GM18951 (cell line): ENCODE measurements at regions not wholly inside any gene's neighbourhood (a gene's known extent, or its start where the extent isn't known, plus 50 kb on each side); places are given as distances from the start of the nearest gene placed in this dataset.

ENCODE experiments used
- POLR2A ChIP-seq: IDR thresholded peaks from 4 replicates; pipeline ENCODE4 v1.6.1; 2011; ENCODE audit warnings: mild to moderate bottlenecking; ENCODE audit not compliant: insufficient read length, insufficient read depth; ENCODE audit errors: extremely low read depth
- in situ Hi-C: fragments of 300-500 bp; cut with MboI; formaldehyde crosslinking; loops from one replicate; pipeline ENCODE4 v1.12.0; 2022; ENCODE audit warnings: low sequenced_read_pairs, mixed read lengths, inconsistent platforms; ENCODE audit not compliant: unreplicated experiment

DNA sequence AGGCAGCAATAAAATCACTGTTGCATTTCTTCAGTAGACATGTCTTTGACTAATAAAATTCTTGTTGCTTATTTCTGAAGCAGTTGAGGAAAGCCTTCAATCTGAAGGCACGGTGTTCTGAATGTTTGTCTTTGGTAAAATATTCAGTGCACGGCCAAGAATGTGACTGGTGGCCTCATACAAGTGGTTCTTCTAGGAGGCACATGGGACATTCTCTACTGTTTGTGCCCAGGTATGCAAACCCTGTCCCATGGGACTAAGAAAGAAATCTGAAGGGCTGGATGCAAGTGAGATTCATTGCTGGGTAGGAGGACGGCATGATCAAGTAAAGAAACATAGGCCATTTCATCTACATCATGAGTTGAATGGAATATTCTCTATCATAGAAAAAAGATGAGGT, 250.6 kb upstream of the NR2F2 start:
- TF ChIP-seq POLR2A, result no peak
- in situ Hi-C loops, result no loop called here

- no peak for TF ChIP-seq POLR2A
- in situ Hi-C loops, result no loop called here
These were observed 244.3 kb upstream of the NR2F2 start for GRCh38 chr15:96086164-96086563.

DNA sequence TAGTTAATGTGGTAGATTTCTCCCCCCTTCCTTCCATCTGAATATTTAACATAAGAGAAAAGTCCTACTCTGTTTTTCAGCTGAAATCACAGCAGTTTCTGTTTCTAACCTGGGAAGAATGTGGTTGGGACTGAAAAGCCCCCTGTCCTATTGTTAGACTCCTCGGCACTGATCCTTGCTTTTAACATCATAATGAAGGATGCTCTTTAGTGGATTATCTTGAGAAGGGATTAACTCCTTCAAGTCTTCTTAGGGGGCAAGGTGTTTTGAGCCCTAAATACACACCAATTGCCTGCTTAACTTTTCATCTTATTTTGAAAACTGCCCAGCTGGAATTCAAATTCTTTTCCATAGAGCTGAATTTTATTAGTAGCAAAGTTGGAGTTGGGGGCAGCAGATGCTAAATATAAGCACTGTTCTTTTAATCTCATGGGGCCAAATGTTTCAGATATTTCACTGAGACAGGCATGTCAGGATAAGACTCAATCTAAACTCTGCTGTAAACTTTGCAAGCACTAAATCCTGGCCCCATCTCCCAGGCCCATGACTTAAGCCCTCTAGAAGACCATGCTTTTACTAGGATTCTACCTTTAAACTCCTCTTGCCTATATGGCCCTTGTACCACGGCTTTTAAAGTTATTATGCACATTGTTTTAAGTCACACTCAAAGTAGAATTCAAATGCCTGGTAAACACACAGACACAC, 243.2 kb upstream of the NR2F2 start:
- no peak for TF ChIP-seq POLR2A
- in situ Hi-C loops, result no loop called here

DNA sequence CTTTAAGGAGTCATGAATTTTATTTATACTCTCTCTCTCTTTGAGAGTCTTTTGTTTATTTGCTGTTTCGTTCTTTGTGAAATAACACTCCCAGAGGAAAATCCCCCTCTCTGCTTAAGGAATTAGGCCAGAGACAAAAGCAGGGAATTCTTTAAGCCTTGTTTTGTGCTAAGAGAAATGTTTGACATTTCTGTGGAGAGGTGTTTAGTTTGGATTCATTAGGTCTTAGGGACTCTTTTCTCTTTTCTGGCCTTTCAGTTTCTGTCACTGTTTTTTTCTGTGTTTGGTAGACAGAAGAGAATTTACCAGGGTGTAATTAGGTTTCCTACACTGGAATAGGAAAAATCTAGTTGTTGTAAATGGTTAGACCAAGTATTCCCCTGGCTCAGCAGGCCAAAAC, 241.8 kb upstream of the NR2F2 start:
- no peak for TF ChIP-seq POLR2A
- in situ Hi-C loops, result no loop called here

DNA sequence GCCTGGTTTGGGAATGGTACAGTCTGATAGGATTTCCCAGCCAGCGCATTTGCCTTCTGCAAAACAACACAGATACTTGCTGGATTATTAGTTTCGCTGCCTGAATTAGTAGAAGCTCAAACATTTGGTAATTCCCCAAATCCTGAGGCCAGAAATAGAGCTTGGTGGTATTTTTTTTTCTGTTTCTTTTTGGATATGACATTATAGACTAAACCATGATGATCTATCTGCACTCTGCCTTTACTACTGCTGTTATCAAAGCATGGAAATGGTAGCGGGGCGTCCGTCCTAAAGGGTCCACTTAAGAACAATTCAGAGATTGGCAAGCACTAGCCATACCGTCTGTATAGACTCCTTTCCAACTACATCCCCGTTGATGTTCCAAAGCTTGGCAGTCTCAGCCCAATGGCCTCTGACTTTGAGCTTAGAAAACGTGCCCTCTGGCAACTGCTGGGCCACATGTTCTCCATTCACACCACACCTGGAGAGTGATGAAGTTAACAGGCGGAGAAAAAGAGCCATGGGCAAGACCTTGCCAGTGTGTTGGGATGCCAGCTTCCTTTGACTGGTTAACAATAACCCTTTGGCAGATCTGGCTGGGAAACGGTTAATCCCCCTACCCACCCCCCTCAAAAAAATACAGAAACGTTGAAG, 241.0 kb upstream of the NR2F2 start:
- no peak for TF ChIP-seq POLR2A
- in situ Hi-C loops, result no loop called here

GRCh38 chr15:96092186-96092585, 238.3 kb upstream of the NR2F2 start:
- TF ChIP-seq POLR2A, result no peak
- in situ Hi-C loops, result no loop called here

GRCh38 chr15:96093063-96093462, 237.4 kb upstream of the NR2F2 start:
- no peak for TF ChIP-seq POLR2A
- in situ Hi-C loops, result no loop called here

DNA sequence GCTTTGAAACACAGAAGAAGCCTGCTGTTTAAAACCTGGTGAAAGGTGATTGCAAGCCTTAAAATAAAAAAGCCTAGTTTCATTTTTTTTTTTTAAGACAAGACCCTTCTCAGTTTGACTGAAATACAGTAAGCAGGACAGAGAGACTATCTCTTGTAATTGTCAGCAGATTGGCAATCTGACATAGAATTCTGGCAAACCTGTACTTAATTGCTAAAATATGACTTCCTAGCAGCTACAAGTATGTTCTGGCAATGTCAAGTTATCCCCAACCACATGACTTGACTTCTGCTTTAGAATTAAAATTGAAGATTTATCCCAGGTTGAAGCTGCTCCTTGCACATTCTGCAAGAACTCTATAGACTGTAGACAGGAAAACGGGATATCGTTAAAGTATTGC, 232.8 kb upstream of the NR2F2 start:
- no peak for TF ChIP-seq POLR2A
- in situ Hi-C loops, result no loop called here

DNA sequence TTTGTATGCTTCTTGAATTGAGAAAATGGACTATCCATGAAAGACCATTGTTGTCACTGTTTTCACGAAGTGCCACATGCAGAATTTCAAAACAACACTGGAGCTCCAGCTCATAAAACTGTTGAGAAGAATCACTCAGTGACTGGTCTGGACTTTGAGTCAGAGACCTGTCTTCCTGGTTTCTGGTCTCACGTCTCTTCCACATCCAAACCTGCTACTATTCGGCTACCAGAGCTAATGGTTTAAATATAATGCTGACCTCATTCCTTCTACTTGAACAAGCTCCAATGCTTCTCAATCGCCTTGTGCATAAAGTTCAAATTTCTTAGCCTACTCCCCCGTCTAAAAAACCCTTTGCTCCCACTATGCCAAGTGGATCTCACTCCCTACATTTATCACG, 227.9 kb upstream of the NR2F2 start:
- no peak for TF ChIP-seq POLR2A
- in situ Hi-C loops, result no loop called here

DNA sequence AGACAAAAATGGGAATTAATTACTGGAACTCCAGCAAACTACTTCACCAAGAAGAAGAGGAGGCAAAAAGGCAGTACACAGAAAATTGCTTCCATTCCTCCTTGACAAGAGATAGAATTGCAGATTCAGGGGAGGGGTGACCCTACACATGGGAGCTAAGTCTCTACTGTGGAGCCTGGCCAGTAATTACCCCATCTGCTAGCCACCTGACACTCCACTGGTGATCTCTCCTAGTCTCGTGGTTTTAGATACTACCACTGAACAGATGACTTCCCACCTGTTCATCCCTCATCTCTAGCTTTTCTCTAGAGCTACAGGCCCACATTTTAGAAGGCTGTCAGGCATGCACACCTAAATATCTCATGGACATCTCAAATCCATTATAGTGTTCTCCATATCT, 224.3 kb upstream of the NR2F2 start:
- TF ChIP-seq POLR2A, result no peak
- in situ Hi-C loops, result no loop called here

DNA sequence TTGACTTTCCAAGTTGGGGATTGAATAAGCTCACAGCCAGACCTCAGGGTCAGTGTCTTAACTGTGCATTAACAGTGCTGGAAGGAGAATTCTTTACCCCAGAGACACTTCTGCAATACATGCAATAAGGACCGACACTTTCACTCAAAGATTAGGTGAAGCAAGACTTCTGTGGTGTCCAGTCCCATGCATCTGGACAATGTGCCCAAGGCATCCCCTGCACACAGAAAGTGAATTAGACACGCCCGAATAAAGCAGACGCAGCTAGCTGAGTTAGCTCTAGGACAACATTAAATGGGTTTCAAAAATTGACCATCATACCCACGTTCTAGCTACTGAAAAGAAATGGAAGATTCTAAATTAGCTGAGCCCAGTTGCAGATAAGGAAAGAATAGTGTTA, 223.9 kb upstream of the NR2F2 start:
- TF ChIP-seq POLR2A, result no peak
- in situ Hi-C loops, result no loop called here

DNA sequence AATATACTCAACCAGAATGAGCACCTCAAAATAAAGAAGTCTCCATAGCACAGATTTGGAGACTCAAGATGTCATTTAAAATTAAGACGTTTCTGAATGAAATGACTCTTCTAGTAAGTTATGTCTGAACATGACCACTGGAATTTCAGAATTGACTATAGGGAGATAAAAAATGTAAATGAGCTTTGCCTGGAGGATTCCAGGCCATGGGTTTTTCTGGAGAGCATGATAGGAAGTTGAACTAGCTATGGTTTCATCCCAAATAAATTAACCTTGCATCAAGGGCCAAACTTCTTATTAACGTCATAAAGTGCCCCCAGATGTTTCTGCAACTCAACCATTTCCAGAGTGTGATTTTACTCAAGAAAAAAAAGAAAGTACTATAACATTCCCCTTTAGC, 222.6 kb upstream of the NR2F2 start:
- in situ Hi-C loops, result no loop called here
- no peak for TF ChIP-seq POLR2A

DNA sequence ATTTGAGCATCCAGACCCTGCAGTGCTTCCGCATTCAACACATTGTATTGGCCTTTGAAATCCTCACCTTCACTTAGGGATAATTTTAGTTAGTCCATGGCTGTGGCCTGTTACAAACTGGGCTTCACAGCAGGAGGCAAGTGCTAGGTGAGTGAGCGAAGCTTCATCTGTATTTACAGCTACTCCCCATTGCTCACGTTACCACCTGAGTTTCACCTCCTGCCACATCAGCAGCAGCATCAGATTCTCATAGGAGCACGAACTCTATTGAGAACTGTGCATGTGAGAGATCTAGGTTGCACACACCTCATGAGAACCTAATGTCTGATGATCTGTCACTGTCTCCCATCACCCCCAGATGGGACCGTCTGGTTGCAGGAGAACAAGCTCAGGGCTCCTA, 222.1 kb upstream of the NR2F2 start:
- TF ChIP-seq POLR2A, result no peak
- in situ Hi-C loops, result no loop called here

GRCh38 chr15:96109820-96110219, 220.7 kb upstream of the NR2F2 start:
- no peak for TF ChIP-seq POLR2A
- in situ Hi-C loops, result no loop called here
